ENCODE measurements at regions not wholly inside any gene's neighbourhood (a gene's known extent, or its start where the extent isn't known, plus 50 kb on each side); places are given as distances from the start of the nearest gene placed in this dataset.

DNA sequence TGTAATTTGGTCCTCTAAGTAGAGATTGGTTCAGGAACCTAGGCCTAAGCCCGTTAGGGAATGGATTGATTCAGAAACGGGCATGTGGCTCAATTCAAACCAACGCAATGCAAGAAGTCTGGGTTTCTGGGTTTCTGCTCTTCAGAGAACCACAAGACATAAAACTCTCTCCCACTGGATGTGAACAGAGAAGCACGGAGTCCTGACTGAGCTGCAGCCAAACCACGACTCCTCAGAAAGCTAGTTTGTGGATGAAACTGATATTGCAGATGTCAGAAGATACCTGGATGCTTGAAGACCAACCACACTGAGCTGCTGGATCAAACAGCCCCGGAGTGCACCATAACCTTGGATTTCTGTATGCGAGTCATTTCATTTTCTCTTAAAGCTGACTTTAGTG is 50.0 kb downstream of the SOD2 start:
- ChIA-PET CTCF (interaction anchor here (0.9 to 1.1 kb wide), 2 partner anchors 48 to 390 kb away, joined by 3 read pairs; no protein-coding TSS in a partner anchor), POLR2A (no interaction called here)
- TF ChIP-seq, protein P1, sequence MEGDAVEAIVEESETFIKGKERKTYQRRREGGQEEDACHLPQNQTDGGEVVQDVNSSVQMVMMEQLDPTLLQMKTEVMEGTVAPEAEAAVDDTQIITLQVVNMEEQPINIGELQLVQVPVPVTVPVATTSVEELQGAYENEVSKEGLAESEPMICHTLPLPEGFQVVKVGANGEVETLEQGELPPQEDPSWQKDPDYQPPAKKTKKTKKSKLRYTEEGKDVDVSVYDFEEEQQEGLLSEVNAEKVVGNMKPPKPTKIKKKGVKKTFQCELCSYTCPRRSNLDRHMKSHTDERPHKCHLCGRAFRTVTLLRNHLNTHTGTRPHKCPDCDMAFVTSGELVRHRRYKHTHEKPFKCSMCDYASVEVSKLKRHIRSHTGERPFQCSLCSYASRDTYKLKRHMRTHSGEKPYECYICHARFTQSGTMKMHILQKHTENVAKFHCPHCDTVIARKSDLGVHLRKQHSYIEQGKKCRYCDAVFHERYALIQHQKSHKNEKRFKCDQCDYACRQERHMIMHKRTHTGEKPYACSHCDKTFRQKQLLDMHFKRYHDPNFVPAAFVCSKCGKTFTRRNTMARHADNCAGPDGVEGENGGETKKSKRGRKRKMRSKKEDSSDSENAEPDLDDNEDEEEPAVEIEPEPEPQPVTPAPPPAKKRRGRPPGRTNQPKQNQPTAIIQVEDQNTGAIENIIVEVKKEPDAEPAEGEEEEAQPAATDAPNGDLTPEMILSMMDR (IDR thresholded peaks at IDR 0.05; ENCODE audit: control extremely low read depth, extremely low read depth, low read depth, missing control alignments): no peak
- no peak for DNase-seq (ENCODE audit: extremely low spot score)

DNA sequence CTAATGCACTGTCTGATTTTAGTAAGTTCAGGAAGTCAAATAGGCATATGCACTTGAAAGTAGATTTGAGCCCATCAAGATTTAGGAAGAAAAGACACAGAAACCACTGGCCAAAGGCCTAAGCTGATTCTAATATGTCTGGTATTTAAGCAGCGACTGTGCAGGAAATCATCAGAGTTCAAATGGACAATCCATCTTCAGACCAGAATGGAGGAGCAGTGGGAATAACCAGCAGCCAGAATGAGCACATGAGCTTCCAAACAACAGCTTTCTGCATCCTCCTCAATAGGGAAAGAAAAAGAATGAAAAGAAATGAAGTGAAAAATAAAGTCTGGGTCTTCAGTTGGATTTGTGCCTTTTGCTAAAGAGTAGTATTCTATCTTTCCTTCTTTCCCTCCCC is 50.6 kb downstream of the SOD2 start:
- DNase-seq (ENCODE audit: extremely low spot score): no peak
- POLR2A ChIA-PET: no interaction called here
- CTCF ChIA-PET: interaction anchor here (0.9 to 1.1 kb wide), 2 partner anchors 49 to 389 kb away, joined by 3 read pairs; no protein-coding TSS in a partner anchor
- TF ChIP-seq, protein P1 (IDR thresholded peaks at IDR 0.05; ENCODE audit: control extremely low read depth, extremely low read depth, low read depth, missing control alignments): no peak

DNA sequence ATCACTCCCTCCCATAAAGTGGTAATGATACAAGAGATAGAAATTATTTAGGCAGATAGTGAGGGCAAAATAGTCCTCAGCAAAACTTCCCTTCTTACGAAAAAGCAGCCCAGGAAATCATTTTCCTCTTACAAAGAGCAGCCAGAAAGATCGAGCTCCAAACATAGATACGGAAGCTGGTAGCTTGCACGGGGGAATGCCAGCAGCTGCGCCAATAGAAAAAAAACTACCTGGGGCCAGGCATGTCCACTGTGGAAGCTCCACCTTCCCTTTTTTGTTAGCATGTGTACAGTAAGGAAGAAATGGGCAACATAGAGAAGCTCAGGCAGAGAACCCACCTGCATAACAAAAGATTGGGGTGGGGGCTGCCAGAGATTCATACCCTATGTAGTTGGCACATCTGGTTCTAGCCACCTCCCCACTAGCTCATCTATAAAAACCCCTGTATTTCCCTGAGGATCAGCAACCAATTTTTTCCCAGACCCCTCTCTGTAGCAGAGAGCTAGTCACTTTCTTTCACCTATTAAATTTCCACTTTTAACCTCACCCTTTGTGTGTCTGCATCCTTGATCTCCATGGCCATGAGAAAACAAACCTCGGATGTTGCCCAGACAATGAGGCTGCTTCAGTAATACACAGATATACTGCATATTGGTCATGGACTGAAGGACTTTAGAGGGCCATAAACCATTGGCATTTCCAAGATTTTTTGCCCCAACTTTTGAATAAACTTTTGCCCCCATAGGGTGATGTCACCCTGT is 52.1 kb downstream of the SOD2 start:
- TF ChIP-seq, protein P1 (IDR thresholded peaks at IDR 0.05; ENCODE audit: control extremely low read depth, extremely low read depth, low read depth, missing control alignments): no peak
- CTCF ChIA-PET: interaction anchor here (0.8 to 2.1 kb wide), 2 partner anchors 11 to 14 kb away, joined by 4 to 13 read pairs; no protein-coding TSS in a partner anchor
- no peak for DNase-seq (ENCODE audit: extremely low spot score)
- POLR2A ChIA-PET: no interaction called here

DNA sequence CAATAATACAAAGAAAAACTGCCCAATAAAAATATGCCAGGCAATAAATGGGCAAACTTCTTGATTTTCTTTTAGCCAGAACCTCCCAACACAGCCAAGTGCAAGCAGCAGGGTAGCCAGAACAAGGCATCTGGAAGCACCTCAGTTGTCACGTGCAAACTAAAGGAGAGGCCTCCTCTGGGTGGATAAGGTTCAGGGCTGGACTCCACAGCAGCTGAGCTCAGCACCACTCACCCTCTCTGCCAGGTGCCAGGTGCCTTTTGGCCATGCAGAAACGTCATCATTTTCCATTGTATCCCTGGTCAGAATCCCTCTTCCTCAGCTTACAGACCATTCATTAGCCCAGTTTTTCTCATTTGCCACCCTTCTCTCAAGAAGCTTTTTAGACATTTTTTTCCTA is 52.7 kb downstream of the SOD2 start:
- CTCF ChIA-PET: interaction anchor here (2.1 kb wide), 1 partner anchor 15 kb away, joined by 13 read pairs; no protein-coding TSS in a partner anchor
- POLR2A ChIA-PET: no interaction called here
- TF ChIP-seq, protein P1 (IDR thresholded peaks at IDR 0.05; ENCODE audit: control extremely low read depth, extremely low read depth, low read depth, missing control alignments): no peak
- DNase-seq (ENCODE audit: extremely low spot score): no peak

DNA sequence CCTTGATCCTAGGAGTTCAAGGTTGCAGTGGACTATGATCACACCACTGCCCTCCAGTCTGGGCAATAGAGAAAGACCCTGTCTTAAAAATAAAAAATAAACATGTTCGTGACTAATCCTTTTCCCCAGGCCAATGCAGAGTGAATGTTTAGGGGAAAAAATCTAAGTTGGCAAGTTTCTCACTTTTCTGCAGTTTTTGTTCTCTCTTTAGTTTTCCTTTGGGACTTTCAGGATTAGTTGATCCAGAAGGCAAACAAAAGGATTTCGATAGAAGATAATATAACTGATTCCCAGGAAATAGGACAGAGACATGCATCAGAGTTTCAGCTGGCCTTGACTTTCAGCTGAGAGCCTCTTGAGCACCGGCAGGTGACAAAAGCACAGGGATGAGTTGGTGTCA is 53.3 kb downstream of the SOD2 start:
- DNase-seq (ENCODE audit: extremely low spot score): no peak
- TF ChIP-seq, protein P1 (IDR thresholded peaks at IDR 0.05; ENCODE audit: control extremely low read depth, extremely low read depth, low read depth, missing control alignments): no peak
- ChIA-PET POLR2A (no interaction called here), CTCF (interaction anchor here (2.1 kb wide), 1 partner anchor 15 kb away, joined by 13 read pairs; no protein-coding TSS in a partner anchor)

DNA sequence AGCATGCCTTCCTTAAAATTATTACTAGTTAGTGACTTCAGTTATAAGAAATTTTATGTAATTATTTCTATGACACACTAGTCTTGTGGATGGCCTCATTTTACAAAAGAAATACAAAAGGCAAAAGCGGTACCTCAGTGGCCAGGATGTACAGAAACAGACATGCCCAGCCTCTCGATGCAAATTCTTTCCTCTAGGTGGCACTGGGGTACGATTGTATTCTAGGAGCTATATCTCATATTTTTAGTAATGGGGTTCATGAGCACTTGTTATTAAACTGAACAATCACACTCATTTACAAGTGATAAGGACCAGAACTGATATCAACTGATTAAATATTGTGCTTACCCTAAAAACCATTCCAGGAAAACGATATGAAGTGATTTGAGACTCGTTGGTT is 59.8 kb downstream of the SOD2 start:
- POLR2A ChIA-PET: no interaction called here
- TF ChIP-seq, protein P1 (IDR thresholded peaks at IDR 0.05; ENCODE audit: control extremely low read depth, extremely low read depth, low read depth, missing control alignments): peak; percentile 21
- CTCF ChIA-PET: interaction anchor here (0.8 to 3.4 kb wide), 5 partner anchors 8 to 302 kb away, joined by 3 to 15 read pairs (median 4); no protein-coding TSS in a partner anchor
- no peak for DNase-seq (ENCODE audit: extremely low spot score)
